ENCODE measurements at regions not wholly inside any gene's neighbourhood (a gene's known extent, or its start where the extent isn't known, plus 50 kb on each side); places are given as distances from the start of the nearest gene placed in this dataset.
"Not testable (repeated sequence)": the region's sequence is repeated elsewhere in the genome, so short reads cannot be mapped to it uniquely, and the experiment has no call there.

DNA sequence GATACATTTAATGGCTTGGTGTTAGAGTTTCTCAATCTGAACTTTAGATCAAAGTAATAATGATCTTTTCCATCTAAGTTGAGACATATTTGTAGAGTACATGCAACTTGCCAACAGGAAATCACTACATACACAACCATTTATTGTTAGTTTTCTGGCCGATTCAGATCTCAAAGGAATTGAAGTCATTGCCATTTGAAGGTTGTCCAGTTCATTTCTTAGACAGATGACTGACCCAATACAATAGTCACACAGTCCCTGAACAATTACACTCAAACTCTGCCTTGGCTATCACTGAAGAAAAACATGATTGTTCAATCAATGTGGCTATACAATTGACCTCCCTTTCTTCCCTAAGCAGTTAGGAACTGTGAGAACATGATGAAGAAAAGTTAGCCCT is 753.2 kb upstream of the RIOK2 start:
- DNase-seq: no peak

DNA sequence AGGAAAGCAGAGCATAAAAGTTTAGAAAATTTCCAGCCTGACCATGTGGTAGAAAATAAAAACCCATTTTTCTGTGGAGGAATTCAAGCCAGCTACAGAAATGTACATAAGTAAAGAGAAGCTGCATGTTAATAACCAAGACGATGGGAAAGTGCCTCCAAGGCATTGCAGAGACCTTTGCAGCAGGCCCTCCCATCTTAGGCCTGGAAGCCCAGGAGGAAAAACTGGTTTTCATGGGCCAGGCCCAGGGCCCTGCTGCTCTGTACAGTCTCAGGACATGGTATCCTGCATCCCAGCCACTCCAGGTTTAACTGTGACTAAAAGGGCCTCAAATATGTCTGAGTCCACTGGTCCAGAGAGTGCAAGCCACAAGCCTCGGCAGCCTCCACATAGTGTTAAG is 754.8 kb upstream of the RIOK2 start:
- no peak for DNase-seq

GRCh38 chr5:97943036-97943435 is 760.0 kb upstream of the RIOK2 start:
- DNase-seq: no peak

GRCh38 chr5:97951139-97951538 is 768.1 kb upstream of the RIOK2 start:
- DNase-seq: no peak

GRCh38 chr5:97955450-97955849 is 772.4 kb upstream of the RIOK2 start:
- DNase-seq: no peak

DNA sequence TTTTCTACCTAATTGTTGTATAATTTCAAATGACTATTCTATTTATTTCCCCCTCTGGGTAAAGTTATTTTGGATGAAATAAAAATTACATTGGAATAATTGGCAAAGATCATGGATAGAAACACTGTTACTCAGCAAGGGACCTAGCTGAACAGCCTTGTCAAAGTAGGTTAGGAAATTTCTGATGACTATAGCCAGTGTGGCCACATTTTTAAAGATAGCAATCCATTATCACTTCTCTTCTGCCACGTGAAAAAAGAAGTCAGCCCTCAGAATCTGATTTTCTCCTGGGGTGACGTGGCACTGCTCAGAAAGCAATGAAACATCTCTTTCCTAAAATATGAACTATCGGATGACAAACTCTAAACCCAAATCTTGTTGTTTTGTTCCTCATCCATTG is 784.2 kb upstream of the RIOK2 start:
- no peak for DNase-seq

DNA sequence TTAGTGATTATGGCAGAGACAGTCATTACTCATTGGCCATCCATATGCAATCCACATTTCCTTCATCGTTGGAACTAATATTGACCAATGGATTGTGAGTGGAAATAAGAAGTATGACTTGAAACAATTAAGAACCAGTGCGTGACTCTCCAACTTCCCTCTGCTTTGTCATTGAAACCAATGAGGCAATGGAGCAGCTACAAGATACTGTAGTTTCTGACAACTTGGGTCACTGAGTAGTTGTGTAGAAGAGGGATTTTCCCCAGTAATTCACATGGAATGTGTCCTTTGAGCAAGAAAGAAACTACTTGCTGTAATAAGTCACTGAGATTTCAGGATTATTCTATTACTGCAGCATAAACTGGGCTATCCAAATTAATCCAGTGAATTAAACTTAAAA is 785.3 kb upstream of the RIOK2 start:
- no peak for DNase-seq

DNA sequence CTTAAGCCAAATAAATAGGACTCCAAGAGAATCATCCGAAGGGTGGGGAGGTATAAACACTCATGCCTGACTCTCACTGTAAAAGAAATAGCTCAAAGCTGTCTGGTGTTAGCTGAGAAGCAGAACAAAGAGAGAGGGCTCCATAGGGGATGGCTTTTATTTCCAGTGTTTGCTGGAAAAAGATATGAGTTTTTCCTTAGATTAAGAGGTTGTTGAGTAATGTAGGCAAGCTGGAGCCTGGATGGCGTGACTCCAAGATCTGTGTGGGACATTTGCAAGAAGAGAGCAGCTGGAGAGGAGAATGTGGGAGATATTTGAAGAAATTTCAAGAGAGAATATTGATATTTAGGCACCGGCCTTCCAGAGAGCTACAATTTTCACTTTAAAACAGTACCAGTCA is 793.7 kb upstream of the RGMB start:
- DNase-seq: no peak

DNA sequence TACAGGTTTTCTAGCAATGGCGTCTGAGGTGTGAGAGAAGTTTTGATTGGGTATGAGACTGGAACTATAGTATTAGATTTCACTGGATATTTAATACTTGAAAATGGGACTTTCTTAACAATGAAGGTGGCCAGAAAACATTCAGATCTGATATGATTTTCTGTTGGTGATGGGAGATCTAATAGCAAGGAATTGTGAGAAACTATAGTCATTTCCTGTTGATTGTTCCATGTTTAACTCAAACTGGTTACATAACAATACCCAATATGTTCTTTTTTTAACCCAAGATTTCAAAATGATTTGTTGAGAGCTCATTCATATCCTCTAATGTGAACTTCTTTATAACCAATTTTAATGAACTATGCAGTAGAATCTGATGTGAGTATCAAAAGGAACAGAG is 793.2 kb upstream of the RGMB start:
- DNase-seq: no peak

DNA sequence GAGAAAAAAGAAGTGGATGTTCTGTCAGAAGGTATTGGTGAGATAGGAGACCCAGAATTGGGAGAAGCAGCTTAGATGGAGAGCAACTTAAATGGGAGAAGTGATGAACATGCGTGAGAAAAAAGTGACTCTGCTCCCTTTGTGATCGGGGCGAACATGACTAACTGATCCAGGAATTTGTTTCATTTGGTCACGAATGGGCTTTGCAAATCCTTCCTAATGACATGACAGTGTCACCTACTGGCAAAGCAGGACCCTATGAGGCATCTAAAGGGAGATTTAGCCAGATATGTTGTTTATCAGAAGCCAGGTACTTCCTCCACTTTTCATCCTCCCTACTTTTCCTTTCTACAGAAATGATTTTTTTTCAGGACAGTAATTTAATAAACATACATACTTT is 787.4 kb upstream of the RGMB start:
- no peak for DNase-seq

DNA sequence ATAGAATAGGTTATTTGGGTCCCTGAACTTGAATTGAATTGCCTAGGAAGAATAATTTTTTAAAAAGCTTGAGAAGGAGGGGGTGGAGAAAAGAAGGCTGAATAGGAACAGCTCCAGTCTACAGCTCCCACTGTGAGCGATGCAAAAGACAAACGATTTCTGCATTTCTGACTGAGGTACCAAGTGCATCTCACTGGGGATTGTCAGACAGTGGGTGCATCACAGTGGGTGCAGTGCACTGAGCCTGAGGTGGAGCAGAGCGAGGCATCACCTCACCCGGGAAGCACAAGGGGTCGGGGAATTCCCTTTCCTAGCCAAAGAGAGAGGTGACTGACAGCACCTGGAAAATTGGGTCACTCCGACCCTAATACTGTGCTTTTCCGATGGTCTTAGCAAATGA is 782.2 kb upstream of the RGMB start:
- DNase-seq: no peak

DNA sequence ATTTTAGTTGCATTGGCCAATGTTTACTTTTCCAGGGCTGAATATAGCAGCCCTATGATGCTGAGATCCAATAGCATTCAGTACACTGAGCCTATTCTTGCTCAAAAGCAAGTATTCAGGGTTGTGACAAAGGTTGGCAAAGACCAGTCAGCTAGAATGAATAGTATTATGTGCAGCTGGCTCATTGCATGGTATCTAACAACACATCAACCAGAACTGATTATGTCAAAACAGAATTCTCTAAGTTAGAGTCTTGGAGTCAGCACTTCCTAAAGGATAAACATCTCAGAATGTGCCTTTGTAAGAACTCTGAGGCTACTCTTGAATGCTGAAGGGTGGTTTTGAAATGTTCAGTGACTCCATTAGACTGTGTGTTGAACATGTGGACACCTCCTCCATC is 774.5 kb upstream of the RGMB start:
- no peak for DNase-seq

- no peak for DNase-seq
Measured at GRCh38 chr5:98004463-98004862, 769.0 kb upstream of the RGMB start.

- DNase-seq: no peak
Measured at GRCh38 chr5:98016771-98017170, 756.7 kb upstream of the RGMB start.

DNA sequence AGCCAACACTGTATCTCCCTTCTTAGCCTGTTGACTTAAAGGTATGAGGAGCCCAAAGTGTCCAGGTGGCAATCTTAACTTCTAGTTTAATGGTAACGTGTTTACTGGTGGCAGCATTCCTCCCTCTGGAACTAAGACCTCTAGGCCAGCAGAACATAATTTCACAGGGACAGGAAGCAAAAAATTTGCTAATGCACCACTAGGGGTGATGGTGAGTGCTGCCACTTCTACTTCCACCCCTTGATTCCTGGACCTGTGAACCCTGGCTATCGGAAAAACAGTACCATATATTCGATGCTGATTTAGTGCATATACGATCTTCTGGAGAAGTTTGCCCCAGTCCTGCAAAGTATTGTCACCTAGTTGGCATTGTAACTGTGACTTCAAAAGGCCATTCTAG is 743.2 kb upstream of the RGMB start:
- not testable (repeated sequence) for DNase-seq

DNA sequence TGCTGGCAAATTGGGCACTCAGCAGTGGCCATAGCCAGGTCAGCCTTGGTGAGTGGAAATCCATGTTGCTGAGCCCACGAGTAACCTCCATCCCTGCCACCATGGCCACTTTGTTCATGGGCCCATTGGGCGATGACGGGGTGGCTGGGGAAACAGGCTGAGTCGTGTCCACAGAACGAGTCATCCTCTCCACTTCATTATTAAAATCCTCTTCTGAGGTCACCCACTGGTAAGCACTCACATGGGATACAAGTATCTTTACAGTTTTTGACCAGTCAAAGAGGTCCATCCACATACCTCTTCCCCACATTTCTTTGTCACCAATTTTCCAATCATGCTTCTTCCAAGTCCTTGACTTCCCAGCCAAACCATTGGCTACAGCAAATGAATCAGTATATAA is 742.4 kb upstream of the RGMB start:
- not testable (repeated sequence) for DNase-seq

DNA sequence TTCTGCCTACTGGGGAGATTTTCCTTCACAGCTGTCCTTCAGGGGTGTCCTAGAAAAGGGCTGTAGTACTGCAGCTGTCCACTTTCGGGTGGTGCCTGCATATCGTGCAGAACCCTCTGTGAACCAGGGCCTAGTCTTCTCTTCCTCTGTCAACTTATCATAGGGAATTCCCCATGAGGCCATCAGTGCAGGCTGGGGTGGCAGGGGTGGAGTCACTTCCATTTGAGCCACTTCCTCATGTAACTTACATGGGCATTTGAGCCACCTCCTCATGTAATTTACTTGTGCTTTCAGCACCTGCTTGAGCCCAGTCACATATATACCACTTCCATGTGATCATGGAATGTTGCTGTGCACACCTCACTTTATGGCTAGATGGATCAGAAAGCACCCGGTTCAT is 742.0 kb upstream of the RGMB start:
- DNase-seq: no peak

- DNase-seq: no peak
Measured at GRCh38 chr5:98031926-98032325, 741.5 kb upstream of the RGMB start.

- no peak for DNase-seq
Measured at GRCh38 chr5:98041661-98042060, 731.8 kb upstream of the RGMB start.

- DNase-seq: no peak
Measured at GRCh38 chr5:98042521-98042920, 730.9 kb upstream of the RGMB start.

GRCh38 chr5:98042961-98043360 is 730.5 kb upstream of the RGMB start:
- DNase-seq: no peak

DNA sequence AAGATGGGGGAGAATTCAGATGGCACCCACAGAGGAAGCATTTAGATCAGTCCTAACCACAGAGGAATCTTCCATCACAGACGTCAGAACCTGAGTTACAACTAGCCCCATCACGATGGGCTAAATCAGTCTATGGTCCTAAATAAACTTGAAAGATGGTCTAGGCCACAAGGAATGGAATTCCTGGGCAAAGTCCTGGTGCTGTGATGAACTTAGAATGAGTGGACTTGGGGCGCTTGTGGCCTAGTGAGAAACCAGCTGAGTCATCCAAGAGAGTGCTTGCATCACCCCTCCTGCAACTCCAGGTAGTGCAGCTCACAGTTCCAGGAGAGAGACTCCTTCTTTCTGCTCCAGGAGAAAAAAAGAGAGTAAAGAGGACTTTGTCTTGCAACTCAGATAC is 722.9 kb upstream of the RGMB start:
- no peak for DNase-seq

- no peak for DNase-seq
Measured at GRCh38 chr5:98053170-98053569, 720.3 kb upstream of the RGMB start.

DNA sequence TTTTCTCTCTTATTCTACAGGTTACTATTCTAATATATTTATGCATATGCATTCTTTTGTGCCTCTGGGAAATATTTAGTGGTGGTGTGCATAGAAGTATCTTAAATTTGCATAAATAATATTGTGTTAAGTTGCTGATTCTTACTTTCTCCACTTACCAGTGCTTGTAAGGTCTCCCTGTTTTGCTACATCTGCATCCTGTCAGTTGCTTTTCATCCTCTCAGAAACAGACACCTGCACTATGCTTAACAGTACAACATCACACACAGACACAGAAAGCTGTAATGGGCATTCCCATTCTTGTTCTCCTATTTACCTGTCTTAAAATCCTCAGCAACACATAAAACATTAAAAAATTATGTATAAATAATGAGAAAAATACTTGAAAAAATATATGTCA is 713.3 kb upstream of the RGMB start:
- no peak for DNase-seq

- DNase-seq: no peak
Measured at GRCh38 chr5:98064118-98064685, 709.3 kb upstream of the RGMB start.

Measured in left kidney (tissue), 1 donor.